HepG2 (cell line): ENCODE measurements at regions not wholly inside any gene's neighbourhood (a gene's known extent, or its start where the extent isn't known, plus 50 kb on each side); places are given as distances from the start of the nearest gene placed in this dataset.
A peak's percentile ranks its signal among the peaks of the same experiment; 100 is the strongest.

ENCODE experiments used
- HNRNPK ChIP-seq: fragments of 200-400 bp; formaldehyde crosslinking; IDR thresholded peaks from 2 replicates; pipeline ENCODE4 v1.6.1; 2018; ENCODE audit warnings: low read length, low read depth, moderate library complexity, mild to moderate bottlenecking; ENCODE audit not compliant: poor library complexity, severe bottlenecking
- HOXA7 ChIP-seq: sonication (generic); formaldehyde crosslinking; IDR thresholded peaks from 2 replicates; pipeline ENCODE4 v1.8.1; 2022; ENCODE audit warnings: mild to moderate bottlenecking, missing genetic modification reagents, moderate library complexity
- KDM4B ChIP-seq: sonication (generic); formaldehyde crosslinking; IDR thresholded peaks from 2 replicates; pipeline ENCODE4 v1.4.0; 2020; ENCODE audit warnings: missing genetic modification reagents
- PAXIP1 ChIP-seq: sonication (generic); formaldehyde crosslinking; conservative IDR thresholded peaks from 2 replicates; pipeline ENCODE4 v1.4.0; 2020; ENCODE audit warnings: mild to moderate bottlenecking, missing genetic modification reagents, moderate library complexity
- PTBP1 ChIP-seq: fragments of 200-400 bp; formaldehyde crosslinking; IDR thresholded peaks from 2 replicates; pipeline ENCODE4 v1.6.1; 2018; ENCODE audit warnings: low read length, low read depth; ENCODE audit not compliant: poor library complexity, severe bottlenecking
- ZNF367 ChIP-seq: sonication (generic); formaldehyde crosslinking; IDR thresholded peaks from 2 replicates; pipeline ENCODE4 v1.4.0; 2020; ENCODE audit warnings: missing genetic modification reagents, borderline replicate concordance
- ZNF512 ChIP-seq: sonication (generic); formaldehyde crosslinking; IDR thresholded peaks from 2 replicates; pipeline ENCODE4 v1.4.0; 2020; ENCODE audit warnings: mild to moderate bottlenecking, missing genetic modification reagents
- ZNF558 ChIP-seq: sonication (generic); formaldehyde crosslinking; IDR thresholded peaks from 2 replicates; pipeline ENCODE4 v1.9.0; 2022; ENCODE audit warnings: mild to moderate bottlenecking, missing genetic modification reagents, borderline replicate concordance
- ZNF614 ChIP-seq: IDR thresholded peaks from 2 replicates; pipeline ENCODE4 v1.6.1; 2018; ENCODE audit warnings: missing biosample characterization, missing genetic modification reagents, inconsistent platforms, borderline replicate concordance
- ZNF687 ChIP-seq: sonication (generic); formaldehyde crosslinking; IDR thresholded peaks from 2 replicates; pipeline ENCODE4 v1.5.1; 2020; ENCODE audit warnings: mild to moderate bottlenecking, missing genetic modification reagents, moderate library complexity
- TF ChIP-seq, protein P1 (sequence below): sonication (generic); formaldehyde crosslinking; IDR thresholded peaks from 2 replicates; pipeline ENCODE4 v1.4.0; 2020; ENCODE audit warnings: low read depth, mild to moderate bottlenecking, missing genetic modification reagents

DNA sequence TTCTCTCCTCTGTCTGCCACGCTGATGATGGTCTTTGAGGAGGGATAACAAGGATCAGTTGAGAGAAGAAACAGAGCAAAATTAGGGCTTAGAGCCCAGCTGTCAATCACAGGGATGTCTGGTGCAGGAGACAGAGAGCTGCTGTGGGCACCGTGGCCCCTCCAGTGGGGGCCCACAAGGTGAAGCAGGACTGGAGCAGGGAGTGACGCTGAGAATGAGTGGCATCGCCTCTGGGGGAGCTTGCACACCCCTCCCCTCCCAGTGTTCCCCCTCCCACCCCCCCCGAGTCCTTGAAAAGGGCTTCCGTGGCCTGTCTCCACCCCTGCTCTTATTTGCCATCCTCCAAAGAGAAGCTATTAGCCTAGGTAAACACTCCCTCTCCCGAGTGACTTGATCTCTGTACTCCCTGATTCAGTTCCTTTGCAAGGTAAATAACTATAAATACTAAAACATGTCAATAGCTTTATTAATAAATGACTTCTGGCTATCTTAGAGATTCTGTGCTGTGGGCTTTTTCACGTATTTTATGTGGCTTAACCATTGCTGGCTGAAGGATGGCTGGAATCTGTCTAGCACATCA, 440.0 kb downstream of the ZNF536 start (continued):
- TF ChIP-seq HNRNPK: peak; percentile 28
- no peak for TF ChIP-seq ZNF367 (CRISPR knock-in tag)
- TF ChIP-seq, protein P1, sequence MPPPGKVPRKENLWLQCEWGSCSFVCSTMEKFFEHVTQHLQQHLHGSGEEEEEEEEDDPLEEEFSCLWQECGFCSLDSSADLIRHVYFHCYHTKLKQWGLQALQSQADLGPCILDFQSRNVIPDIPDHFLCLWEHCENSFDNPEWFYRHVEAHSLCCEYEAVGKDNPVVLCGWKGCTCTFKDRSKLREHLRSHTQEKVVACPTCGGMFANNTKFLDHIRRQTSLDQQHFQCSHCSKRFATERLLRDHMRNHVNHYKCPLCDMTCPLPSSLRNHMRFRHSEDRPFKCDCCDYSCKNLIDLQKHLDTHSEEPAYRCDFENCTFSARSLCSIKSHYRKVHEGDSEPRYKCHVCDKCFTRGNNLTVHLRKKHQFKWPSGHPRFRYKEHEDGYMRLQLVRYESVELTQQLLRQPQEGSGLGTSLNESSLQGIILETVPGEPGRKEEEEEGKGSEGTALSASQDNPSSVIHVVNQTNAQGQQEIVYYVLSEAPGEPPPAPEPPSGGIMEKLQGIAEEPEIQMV (CRISPR knock-in tag): no peak
- 0 out of 2 replicates have a peak, but pooled peaks have one; percentile 52 for TF ChIP-seq ZNF614 (CRISPR knock-in tag)
- no peak for TF ChIP-seq PTBP1
- no peak for TF ChIP-seq ZNF512 (CRISPR knock-in tag)
- TF ChIP-seq KDM4B: no peak
- TF ChIP-seq HOXA7 (CRISPR knock-in tag): no peak
- TF ChIP-seq PAXIP1 (CRISPR knock-in tag): peak; percentile 86
- TF ChIP-seq ZNF687 (CRISPR knock-in tag): peak; percentile 33; the same call in 1 of the 2 replicates
- TF ChIP-seq ZNF558: no peak
